ENCODE measurements at regions not wholly inside any gene's neighbourhood (a gene's known extent, or its start where the extent isn't known, plus 50 kb on each side); places are given as distances from the start of the nearest gene placed in this dataset.

DNA sequence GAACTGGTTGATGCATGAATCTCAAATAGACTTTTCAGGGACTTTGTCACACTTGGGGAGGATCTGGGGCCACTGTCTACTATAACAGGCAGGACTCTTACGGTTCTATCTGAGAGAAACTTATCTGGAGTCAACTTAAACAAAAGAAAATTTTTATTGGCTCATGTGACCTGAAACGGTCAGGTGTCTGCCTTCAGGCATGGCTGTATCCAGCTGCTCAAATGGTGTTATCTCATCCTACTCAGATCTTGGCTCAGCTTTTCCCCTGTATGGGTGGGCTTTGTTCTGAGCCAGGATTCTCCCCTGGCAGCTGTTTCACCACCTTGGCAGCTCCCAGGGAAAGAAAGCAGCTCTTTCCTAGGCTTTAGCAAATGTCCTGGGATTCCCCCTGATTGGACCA lies 183.2 kb upstream of the MYL2 start:
- peaks cover 0 to 2% (median 1%) of the 10 kb centered on the region in 4 donors for H3K9me3 ChIP-seq (ENCODE audit: control insufficient read depth in 4 of 4, insufficient read depth in 3 of 4, low read length in 3 of 4)
- H3K27ac ChIP-seq (ENCODE audit: low read depth in 1 of 2, low read length in 1 of 2), result no peak overlapping the region
- ATAC-seq (ENCODE audit: insufficient read depth, low FRiP score) (no peak), DNase-seq (peak in 1 of 3 donors; percentile 6)
- H3K4me1 ChIP-seq (ENCODE audit: control insufficient read depth in 5 of 5, insufficient read depth in 5 of 5, low read length in 5 of 5), result no peaks in the 10 kb centered on the region
- no peak overlapping the region for H3K4me3 ChIP-seq
- H3K36me3 ChIP-seq (ENCODE audit: control insufficient read depth in 4 of 4, insufficient read depth in 4 of 4, low read length in 4 of 4), result no peaks in the 10 kb centered on the region
- 83 to 88% methylated on average over 2 of the region's 2 CpGs for WGBS, 2 donors
- TF ChIP-seq, protein P1, sequence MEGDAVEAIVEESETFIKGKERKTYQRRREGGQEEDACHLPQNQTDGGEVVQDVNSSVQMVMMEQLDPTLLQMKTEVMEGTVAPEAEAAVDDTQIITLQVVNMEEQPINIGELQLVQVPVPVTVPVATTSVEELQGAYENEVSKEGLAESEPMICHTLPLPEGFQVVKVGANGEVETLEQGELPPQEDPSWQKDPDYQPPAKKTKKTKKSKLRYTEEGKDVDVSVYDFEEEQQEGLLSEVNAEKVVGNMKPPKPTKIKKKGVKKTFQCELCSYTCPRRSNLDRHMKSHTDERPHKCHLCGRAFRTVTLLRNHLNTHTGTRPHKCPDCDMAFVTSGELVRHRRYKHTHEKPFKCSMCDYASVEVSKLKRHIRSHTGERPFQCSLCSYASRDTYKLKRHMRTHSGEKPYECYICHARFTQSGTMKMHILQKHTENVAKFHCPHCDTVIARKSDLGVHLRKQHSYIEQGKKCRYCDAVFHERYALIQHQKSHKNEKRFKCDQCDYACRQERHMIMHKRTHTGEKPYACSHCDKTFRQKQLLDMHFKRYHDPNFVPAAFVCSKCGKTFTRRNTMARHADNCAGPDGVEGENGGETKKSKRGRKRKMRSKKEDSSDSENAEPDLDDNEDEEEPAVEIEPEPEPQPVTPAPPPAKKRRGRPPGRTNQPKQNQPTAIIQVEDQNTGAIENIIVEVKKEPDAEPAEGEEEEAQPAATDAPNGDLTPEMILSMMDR (IDR thresholded peaks at IDR 0.05; ENCODE audit: control extremely low read depth, extremely low read depth), result no peak
- H3K9ac ChIP-seq (ENCODE audit: insufficient read depth in 1 of 2, low read length in 2 of 2), result no peak overlapping the region
- H3K27me3 ChIP-seq (ENCODE audit: control insufficient read depth in 3 of 3, insufficient read depth in 3 of 3, low read length in 2 of 3), result peaks cover 0 to 5% (median 0%) of the 10 kb centered on the region in 3 donors

DNA sequence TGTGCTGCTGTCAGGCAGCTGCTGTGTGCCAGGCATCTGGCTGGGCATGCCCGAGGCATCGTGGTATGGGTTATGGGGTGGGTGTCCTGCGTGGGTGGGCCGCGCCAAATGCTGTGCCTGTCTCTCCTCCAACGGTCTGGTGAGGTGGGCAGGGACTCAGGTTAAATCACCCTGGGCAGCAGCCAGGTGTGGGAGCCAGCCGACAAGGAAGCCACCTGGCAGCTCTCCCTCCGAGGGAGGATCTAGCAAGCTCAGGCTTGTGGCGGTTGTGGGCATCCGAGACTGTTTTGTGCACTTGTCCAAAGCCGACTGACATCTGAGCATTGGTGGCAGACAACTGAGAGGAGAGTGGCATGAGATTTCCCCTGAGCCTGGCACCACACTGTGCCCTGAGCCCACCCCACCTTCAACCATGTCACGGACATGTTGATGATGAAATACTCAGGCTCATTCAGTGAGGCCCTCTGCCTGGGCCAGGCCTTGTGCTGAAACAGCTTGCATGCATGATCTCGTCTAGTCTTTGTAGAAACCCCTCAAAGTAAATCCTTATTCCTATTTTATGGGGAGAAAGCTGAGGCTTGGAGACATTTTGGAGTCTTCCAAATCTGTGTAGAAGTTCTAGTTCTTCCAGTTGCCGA lies 181.8 kb upstream of the MYL2 start:
- DNase-seq (no peak), ATAC-seq (ENCODE audit: insufficient read depth, low FRiP score) (no peak)
- TF ChIP-seq, protein P1 (IDR thresholded peaks at IDR 0.05; ENCODE audit: control extremely low read depth, extremely low read depth), result no peak
- H3K4me3 ChIP-seq, result no peak overlapping the region
- H3K9ac ChIP-seq (ENCODE audit: insufficient read depth in 1 of 2, low read length in 2 of 2), result no peak overlapping the region
- no peaks in the 10 kb centered on the region for H3K4me1 ChIP-seq (ENCODE audit: control insufficient read depth in 5 of 5, insufficient read depth in 5 of 5, low read length in 5 of 5)
- no peak overlapping the region for H3K27ac ChIP-seq (ENCODE audit: low read depth in 1 of 2, low read length in 1 of 2)
- 69 to 71% methylated on average over 14 of the region's 14 CpGs for WGBS, 2 donors
- peaks cover 0 to 2% (median 0%) of the 10 kb centered on the region in 4 donors for H3K9me3 ChIP-seq (ENCODE audit: control insufficient read depth in 4 of 4, insufficient read depth in 3 of 4, low read length in 3 of 4)
- H3K27me3 ChIP-seq (ENCODE audit: control insufficient read depth in 3 of 3, insufficient read depth in 3 of 3, low read length in 2 of 3), result peaks cover 0 to 5% (median 0%) of the 10 kb centered on the region in 3 donors
- H3K36me3 ChIP-seq (ENCODE audit: control insufficient read depth in 4 of 4, insufficient read depth in 4 of 4, low read length in 4 of 4), result no peaks in the 10 kb centered on the region

DNA sequence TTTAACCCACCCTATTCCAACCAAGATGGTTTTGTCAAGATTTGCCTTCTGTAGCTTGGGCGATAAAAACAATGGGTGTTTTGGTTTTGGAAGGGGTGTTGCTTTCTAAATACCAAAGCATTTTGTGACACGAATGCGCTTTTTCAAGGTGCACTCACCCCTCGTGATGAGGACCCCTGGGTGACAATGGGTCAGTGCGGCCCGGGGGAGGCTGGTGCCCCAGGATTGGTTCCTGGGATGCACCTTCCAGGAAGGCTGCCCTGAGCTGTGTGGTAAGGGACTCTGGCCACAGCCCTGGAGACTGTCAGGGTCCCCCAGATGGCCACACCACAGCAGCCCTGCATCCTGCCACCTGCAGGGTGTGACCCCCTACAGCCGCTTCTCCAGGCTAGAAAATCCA lies 180.6 kb upstream of the MYL2 start:
- DNase-seq, result no peak
- Histone ChIP-seq H3K4me1 (ENCODE audit: control insufficient read depth in 5 of 5, insufficient read depth in 5 of 5, low read length in 5 of 5) (no peaks in the 10 kb centered on the region), H3K9ac (ENCODE audit: insufficient read depth in 1 of 2, low read length in 2 of 2) (no peak overlapping the region), H3K27me3 (ENCODE audit: control insufficient read depth in 3 of 3, insufficient read depth in 3 of 3, low read length in 2 of 3) (peaks cover 0 to 5% (median 0%) of the 10 kb centered on the region in 3 donors), H3K4me3 (no peak overlapping the region), H3K27ac (ENCODE audit: low read depth in 1 of 2, low read length in 1 of 2) (no peak overlapping the region), H3K36me3 (ENCODE audit: control insufficient read depth in 4 of 4, insufficient read depth in 4 of 4, low read length in 4 of 4) (no peaks in the 10 kb centered on the region), H3K9me3 (ENCODE audit: control insufficient read depth in 4 of 4, insufficient read depth in 3 of 4, low read length in 3 of 4) (peaks cover 0 to 2% (median 0%) of the 10 kb centered on the region in 4 donors)
- TF ChIP-seq, protein P1 (IDR thresholded peaks at IDR 0.05; ENCODE audit: control extremely low read depth, extremely low read depth), result no peak
- ATAC-seq (ENCODE audit: insufficient read depth, low FRiP score), result no peak
- WGBS, 2 donors, result 84 to 89% methylated on average over 7 of the region's 7 CpGs

DNA sequence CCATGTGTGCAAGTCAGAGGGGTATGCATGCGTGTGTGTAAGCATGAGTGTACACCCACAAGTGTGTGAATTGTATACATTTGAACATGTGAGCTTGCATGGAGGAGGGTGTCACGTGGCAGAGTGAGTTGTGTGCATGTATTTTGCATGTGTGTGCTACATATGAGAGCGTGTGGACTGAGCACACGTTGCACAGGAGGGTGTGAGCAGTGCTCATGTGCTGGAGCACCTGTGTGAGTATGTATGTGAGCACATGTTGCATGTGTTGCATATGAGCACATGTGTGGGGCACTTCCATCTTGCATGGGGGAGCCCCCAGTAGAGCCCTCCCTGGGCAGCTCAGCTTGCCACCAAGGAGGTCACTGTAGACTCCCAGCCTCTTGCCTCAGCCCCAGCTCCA lies 180.2 kb upstream of the MYL2 start:
- Histone ChIP-seq H3K4me1 (ENCODE audit: control insufficient read depth in 5 of 5, insufficient read depth in 5 of 5, low read length in 5 of 5) (no peaks in the 10 kb centered on the region), H3K36me3 (ENCODE audit: control insufficient read depth in 4 of 4, insufficient read depth in 4 of 4, low read length in 4 of 4) (no peaks in the 10 kb centered on the region), H3K9ac (ENCODE audit: insufficient read depth in 1 of 2, low read length in 2 of 2) (no peak overlapping the region), H3K27me3 (ENCODE audit: control insufficient read depth in 3 of 3, insufficient read depth in 3 of 3, low read length in 2 of 3) (peaks cover 0 to 5% (median 0%) of the 10 kb centered on the region in 3 donors), H3K4me3 (no peak overlapping the region), H3K9me3 (ENCODE audit: control insufficient read depth in 4 of 4, insufficient read depth in 3 of 4, low read length in 3 of 4) (peaks cover 0 to 2% (median 0%) of the 10 kb centered on the region in 4 donors), H3K27ac (ENCODE audit: low read depth in 1 of 2, low read length in 1 of 2) (no peak overlapping the region)
- ATAC-seq (ENCODE audit: insufficient read depth, low FRiP score) (no peak), DNase-seq (no peak)
- 77 to 91% methylated on average over 4 of the region's 4 CpGs for WGBS, 2 donors
- TF ChIP-seq, protein P1 (IDR thresholded peaks at IDR 0.05; ENCODE audit: control extremely low read depth, extremely low read depth), result no peak

All from lung (tissue), 11 donors.